ENCODE measurements at regions not wholly inside any gene's neighbourhood (a gene's known extent, or its start where the extent isn't known, plus 50 kb on each side); places are given as distances from the start of the nearest gene placed in this dataset.

DNA sequence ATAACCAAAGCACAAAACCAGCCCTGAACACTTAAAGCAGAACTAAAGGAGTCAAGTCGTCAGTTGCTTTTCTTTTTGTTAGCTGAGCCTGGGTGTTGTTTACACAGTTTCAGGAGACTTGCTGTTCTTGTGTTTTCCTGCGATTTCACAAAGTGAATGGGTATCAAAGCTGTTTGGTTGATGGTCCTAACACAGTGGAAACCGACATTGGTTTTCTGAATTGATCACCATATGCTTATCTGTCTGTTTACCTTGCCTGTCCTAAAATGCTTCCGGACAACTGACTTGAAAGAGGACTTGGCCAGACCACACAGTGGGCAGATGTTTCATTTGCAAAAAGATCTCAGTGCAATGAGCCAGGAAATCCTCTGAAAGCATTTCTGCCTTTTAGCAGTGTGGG is 676.4 kb downstream of the PRELID2 start:
- Mint-ChIP-seq H3K36me3 (ENCODE audit: low read depth) (no peaks in the 10 kb centered on the region), H3K27me3 (ENCODE audit: low read depth) (peaks cover 31% of the 10 kb centered on the region), H3K27ac (ENCODE audit: unreplicated experiment) (no peak overlapping the region), H3K9me3 (no peaks in the 10 kb centered on the region), H3K4me3 (no peak overlapping the region), H3K4me1 (peaks cover 24% of the 10 kb centered on the region)
- TF ChIP-seq, protein P1, sequence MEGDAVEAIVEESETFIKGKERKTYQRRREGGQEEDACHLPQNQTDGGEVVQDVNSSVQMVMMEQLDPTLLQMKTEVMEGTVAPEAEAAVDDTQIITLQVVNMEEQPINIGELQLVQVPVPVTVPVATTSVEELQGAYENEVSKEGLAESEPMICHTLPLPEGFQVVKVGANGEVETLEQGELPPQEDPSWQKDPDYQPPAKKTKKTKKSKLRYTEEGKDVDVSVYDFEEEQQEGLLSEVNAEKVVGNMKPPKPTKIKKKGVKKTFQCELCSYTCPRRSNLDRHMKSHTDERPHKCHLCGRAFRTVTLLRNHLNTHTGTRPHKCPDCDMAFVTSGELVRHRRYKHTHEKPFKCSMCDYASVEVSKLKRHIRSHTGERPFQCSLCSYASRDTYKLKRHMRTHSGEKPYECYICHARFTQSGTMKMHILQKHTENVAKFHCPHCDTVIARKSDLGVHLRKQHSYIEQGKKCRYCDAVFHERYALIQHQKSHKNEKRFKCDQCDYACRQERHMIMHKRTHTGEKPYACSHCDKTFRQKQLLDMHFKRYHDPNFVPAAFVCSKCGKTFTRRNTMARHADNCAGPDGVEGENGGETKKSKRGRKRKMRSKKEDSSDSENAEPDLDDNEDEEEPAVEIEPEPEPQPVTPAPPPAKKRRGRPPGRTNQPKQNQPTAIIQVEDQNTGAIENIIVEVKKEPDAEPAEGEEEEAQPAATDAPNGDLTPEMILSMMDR (conservative IDR thresholded peaks at IDR 0.05), result no peak
- DNase-seq (ENCODE audit: low read depth, low spot score), result no peak

DNA sequence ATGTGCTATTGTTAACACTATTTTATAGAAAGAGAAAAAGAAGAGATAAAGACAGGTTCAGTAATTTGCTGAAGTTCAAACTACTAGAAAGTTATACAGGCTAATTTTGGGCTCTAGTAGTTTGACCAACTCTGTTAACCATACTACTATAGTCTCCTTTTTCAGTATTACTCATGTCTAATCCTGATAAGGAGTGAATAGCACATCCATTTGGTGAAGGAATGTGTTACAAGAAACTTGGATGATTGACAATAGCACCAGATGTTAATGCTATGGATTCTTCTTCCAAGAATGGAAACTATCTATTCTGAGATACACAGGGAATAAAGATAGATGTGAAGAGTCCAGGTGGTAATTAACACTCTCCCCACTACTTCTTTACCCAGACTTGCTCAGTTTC is 677.3 kb downstream of the PRELID2 start:
- H3K4me1 Mint-ChIP-seq, result peaks cover 24% of the 10 kb centered on the region
- H3K36me3 Mint-ChIP-seq (ENCODE audit: low read depth), result no peaks in the 10 kb centered on the region
- H3K9me3 Mint-ChIP-seq, result no peaks in the 10 kb centered on the region

DNA sequence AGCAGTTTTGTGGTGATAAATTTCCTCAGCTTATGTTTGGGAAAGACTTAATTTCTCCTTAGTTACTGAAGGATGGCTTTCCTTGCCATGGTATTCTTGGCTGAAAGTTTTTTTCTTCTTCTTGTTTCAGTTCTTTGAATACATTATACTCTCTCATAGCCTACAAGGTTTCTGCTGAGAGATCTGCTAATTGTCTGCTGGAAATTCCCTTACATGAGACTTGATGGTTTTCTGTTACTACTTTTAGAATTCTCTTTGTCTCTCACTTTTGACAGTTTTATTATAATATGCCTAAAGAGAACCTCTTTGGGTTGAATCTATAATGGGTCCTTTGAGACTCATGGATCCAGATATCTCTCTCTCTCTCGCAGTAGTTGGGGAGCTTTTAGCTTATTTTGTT is 693.6 kb downstream of the PRELID2 start:
- peaks cover 3% of the 10 kb centered on the region for H3K36me3 Mint-ChIP-seq (ENCODE audit: low read depth)
- no peaks in the 10 kb centered on the region for H3K4me1 Mint-ChIP-seq
- TF ChIP-seq, protein P1 (conservative IDR thresholded peaks at IDR 0.05), result no peak
- peaks cover 2% of the 10 kb centered on the region for H3K9me3 Mint-ChIP-seq
- H3K27me3 Mint-ChIP-seq (ENCODE audit: low read depth), result no peaks in the 10 kb centered on the region
- H3K27ac Mint-ChIP-seq (ENCODE audit: unreplicated experiment), result no peak overlapping the region
- DNase-seq (ENCODE audit: low read depth, low spot score), result no peak
- H3K4me3 Mint-ChIP-seq, result no peak overlapping the region

More for the DNA sequence above, 677.3 kb downstream of the PRELID2 start:
- no peak overlapping the region for H3K4me3 Mint-ChIP-seq
- no peak overlapping the region for H3K27ac Mint-ChIP-seq (ENCODE audit: unreplicated experiment)
- peaks cover 29% of the 10 kb centered on the region for H3K27me3 Mint-ChIP-seq (ENCODE audit: low read depth)
- TF ChIP-seq, protein P1 (conservative IDR thresholded peaks at IDR 0.05), result no peak
- no peak for DNase-seq (ENCODE audit: low read depth, low spot score)

DNA sequence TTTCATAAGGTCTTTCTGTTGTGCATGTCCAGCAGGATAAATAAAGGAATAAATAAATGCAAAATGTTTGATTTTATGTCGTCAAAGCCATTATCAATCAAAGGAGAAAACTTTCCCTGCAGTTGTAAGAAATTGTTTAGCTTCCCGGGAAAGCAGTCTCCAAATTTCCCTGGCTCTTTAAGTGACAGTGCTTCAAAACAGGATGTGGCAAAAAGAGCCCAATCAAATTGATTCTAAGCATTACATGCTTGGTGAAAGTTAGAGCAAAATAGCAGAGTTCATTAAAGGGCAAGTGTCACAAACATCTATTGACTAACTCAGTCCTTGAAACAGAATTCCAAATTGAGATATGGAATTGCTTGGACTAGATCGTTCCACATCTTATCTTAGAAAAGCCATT is 704.1 kb downstream of the PRELID2 start:
- Mint-ChIP-seq H3K27me3 (ENCODE audit: low read depth) (no peaks in the 10 kb centered on the region), H3K27ac (ENCODE audit: unreplicated experiment) (no peak overlapping the region), H3K4me3 (no peak overlapping the region), H3K4me1 (peaks cover 33% of the 10 kb centered on the region), H3K9me3 (no peaks in the 10 kb centered on the region), H3K36me3 (ENCODE audit: low read depth) (no peaks in the 10 kb centered on the region)
- TF ChIP-seq, protein P1 (conservative IDR thresholded peaks at IDR 0.05), result no peak
- DNase-seq (ENCODE audit: low read depth, low spot score), result no peak

DNA sequence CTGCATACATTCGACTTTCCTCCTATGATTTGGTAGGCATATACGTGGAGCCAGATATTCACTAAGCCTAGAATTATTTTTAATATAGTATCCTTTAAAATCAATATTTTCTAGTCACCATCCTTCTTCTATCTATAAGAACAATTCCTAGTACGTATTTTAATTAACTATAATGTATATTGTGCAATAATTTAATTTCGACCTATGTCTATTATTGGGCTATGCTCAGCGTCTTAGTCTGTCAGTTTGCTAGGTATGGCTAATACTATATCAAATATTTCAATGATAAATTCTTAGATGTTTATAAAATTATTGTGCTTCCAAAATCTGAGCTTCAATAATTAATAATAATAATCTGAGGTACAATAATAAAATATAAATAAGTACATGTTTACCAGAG is 705.3 kb downstream of the PRELID2 start:
- TF ChIP-seq, protein P1 (conservative IDR thresholded peaks at IDR 0.05), result no peak
- H3K9me3 Mint-ChIP-seq, result no peaks in the 10 kb centered on the region

DNA sequence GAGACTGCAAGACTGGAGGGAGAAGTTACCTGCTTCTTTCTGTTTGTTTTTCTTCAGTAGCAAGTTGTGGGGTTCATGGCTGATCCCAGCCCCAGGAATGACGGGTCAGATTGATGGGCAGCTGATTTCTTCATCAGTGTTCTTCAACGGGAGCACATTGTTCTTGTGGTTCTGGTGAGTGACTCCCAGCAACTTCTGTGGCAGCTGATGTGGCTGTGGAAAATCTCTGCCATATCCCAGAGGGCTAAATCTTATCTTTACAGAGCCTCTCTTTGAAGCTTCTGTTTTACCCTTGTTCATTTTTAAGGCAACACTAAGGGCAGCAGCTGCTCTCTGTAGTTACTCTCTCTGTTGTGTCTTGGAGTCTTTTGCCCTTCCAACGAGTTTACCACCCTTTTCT is 710.3 kb downstream of the PRELID2 start:
- Mint-ChIP-seq H3K4me3 (no peak overlapping the region), H3K4me1 (no peaks in the 10 kb centered on the region), H3K36me3 (ENCODE audit: low read depth) (no peaks in the 10 kb centered on the region), H3K27ac (ENCODE audit: unreplicated experiment) (no peak overlapping the region), H3K9me3 (no peaks in the 10 kb centered on the region), H3K27me3 (ENCODE audit: low read depth) (no peaks in the 10 kb centered on the region)
- DNase-seq (ENCODE audit: low read depth, low spot score), result no peak
- TF ChIP-seq, protein P1 (conservative IDR thresholded peaks at IDR 0.05), result no peak

More for the DNA sequence above, 705.3 kb downstream of the PRELID2 start:
- Mint-ChIP-seq H3K36me3 (ENCODE audit: low read depth) (no peaks in the 10 kb centered on the region), H3K27ac (ENCODE audit: unreplicated experiment) (no peak overlapping the region), H3K4me3 (no peak overlapping the region), H3K4me1 (peaks cover 27% of the 10 kb centered on the region), H3K27me3 (ENCODE audit: low read depth) (no peaks in the 10 kb centered on the region)
- DNase-seq (ENCODE audit: low read depth, low spot score), result no peak
